ENCODE measurements at regions not wholly inside any gene's neighbourhood (a gene's known extent, or its start where the extent isn't known, plus 50 kb on each side); places are given as distances from the start of the nearest gene placed in this dataset.

DNA sequence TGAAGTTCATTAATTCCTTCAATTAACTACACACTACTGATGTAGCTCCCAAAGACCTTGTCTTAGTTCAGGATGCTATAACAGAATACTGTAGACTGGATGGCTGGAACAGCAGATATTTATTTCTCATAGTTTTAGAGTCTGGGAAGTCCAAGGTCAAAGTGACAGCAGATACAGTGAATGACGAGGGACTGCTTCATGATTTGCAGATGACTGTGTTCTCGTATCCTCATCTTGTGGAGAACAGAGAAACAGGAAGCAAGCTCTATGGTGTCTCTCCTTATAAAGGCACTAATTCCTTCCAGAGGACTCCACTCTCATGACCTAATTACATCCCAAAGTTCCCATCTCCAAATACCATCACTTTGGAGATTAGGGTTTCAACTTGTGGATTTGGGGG, 65.6 kb upstream of the MAP1B start:
- intact Hi-C loops (cut with micrococcal nuclease) = no loop called here

- intact Hi-C loops (cut with micrococcal nuclease) = no loop called here
Observed at GRCh38 chr5:72042097-72042496, 65.2 kb upstream of the MAP1B start.

DNA sequence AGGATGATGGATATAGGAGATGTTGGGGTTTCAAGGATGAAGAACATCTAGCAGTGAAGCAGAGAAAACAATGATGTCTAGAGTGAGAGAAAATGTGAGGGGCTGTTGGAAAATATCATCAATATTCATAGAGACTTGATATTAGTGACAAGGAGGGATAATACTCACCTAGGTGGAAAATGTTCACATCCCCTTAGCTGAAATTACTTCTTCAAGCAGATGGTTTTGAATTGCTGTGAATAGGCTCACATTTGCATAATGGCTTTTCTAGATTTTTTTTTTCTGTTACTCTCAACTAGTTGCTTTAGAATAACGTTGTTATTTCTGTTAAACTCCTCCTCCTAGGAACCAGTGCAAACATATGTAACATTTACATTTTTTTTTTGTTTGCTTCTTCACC, 61.6 kb upstream of the MAP1B start:
- intact Hi-C loops (cut with micrococcal nuclease) = no loop called here

DNA sequence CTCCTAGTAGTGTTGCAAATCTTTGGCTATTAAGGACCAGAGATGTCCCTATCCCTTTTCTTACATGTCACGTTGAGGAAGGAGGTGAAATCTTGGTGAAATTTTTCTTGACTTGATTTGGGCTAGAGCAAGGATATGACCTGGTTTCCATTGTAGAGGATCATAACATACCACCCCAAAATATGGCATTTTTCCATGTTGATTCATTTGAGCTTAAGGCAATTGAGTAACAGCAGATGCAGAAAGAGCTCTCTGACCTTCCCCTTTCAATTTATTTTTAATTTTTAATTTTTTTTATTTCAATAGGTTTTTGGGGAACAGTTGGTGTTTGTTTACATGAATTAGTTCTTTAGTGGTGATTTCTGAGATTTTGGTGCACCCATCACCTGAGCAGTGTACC, 61.2 kb upstream of the MAP1B start:
- intact Hi-C loops (cut with micrococcal nuclease) = no loop called here

GRCh38 chr5:72055636-72056035, 51.6 kb upstream of the MAP1B start:
- intact Hi-C loops (cut with micrococcal nuclease) = no loop called here

Data from T-helper 2 cell treated with Interferon-gamma antibody and Interleukin-4, amounts not matched to agents 100 ng/mL and 5 ng/mL, for 36 hours (primary cell).